ENCODE measurements at regions not wholly inside any gene's neighbourhood (a gene's known extent, or its start where the extent isn't known, plus 50 kb on each side); places are given as distances from the start of the nearest gene placed in this dataset.

DNA sequence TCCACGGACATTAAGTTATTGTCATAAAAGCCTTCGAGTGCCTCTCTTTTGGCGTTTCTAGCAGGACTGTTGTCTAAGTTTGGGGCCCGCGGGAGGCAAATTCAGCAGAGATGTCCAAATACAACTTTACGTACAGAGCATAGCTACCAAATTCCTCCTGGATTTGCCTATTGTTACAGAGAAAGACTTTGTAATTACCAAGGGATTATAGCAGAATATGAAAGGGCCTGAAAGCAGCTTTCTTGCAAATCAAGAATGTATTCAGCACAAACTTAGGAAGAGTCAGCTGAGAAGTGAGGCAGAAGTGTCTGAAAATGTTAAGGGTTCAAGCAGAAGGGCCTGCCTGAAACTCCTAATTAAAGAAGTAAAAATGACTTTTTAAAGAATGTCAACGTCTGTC lies 1053.5 kb upstream of the TENM3 start:
- DNase-seq (ENCODE audit: low spot score) = no peak

DNA sequence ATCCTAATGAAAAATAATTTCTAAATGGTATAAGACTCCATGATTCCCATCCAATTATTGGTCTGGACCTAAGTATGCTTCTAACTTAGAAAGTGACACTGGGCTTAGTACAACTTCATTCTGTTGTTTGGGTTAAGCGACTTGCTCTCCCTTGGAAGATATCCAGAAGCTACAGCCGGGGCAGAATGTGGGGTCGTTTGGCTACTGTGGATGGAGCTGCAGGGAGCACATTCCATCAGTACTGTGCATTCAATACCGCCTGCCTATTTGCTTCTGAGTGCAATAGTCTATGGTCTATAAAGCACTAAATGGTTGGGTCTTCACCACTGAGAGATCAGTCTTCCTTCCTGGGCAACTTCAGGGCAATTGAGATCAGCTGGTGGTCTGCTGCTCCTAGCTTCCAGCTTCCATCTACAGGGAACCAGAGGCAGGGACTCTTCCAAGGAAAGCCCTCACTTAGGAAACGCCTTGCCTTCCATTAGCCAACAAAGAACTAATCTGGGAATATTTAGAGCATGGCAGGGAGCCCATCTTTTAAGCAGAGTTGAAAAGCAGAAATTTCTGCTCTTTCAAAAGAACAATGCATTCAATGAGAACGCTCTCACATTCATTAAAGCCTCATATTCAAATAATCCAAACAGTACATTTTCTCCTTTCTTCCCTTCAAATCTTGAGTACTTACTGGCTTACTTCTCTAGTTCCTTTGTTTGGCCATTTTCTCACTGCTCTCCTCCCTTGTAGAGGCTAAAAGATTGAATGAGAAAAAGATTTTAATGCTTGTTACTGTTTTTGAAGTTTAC lies 1049.9 kb upstream of the TENM3 start:
- DNase-seq (ENCODE audit: low spot score) = no peak

DNA sequence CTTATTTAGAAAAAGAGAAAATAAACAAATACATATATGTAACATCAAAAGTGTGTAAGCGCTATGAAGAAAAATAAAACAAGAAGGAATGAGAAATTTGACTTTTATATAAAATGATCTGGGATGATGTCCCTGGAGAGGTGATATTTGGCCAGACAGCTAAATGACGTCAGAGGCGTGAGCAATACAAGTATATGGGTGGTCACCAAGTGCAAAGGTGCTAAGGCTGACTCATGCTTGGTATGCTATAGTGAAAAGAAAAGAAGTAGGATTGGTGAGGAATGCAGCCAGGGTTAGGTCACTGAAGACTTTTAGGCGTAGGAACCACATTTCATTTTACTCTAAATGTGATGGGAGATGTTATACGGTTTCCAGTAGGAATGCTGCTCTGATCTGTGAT lies 1049.1 kb upstream of the TENM3 start:
- DNase-seq (ENCODE audit: low spot score) = no peak

DNA sequence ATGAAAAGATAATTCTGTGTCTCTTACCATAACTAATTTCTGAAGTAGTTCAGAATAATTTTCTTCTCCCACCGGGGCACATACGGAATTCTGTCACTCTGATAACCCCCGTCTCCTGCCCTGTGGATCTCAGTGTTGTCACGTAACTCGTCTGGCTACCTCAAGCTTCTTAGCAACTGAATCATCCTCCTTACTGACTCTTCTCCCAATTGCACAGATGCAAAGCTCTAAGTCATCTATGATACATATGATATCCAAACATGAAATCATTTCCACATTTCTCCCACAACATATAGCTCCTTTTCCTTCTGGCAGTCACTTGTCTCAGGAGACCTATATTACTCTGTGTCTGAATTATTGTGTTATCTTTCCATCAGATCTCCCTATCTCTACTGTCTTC lies 1043.1 kb upstream of the TENM3 start:
- no peak for DNase-seq (ENCODE audit: low spot score)

DNA sequence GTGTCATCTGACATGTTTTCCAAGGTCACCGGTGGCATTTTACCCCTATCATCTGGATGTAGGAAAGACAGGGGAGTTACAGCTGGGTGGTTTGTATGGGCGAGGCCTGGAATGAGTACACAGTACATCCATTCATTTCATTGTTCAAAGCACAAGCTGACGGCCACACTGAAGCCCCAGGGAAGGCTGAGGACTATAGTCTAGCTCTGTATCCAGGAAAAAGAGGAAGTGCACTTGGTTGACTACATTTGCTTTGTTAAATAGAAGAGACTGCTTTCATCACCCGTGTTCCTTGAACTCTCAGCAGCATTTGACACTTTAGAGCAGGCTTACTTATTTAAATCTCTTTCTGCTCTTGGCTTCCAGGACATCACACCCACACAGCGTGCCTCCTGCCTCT lies 1041.0 kb upstream of the TENM3 start:
- no peak for DNase-seq (ENCODE audit: low spot score)

DNA sequence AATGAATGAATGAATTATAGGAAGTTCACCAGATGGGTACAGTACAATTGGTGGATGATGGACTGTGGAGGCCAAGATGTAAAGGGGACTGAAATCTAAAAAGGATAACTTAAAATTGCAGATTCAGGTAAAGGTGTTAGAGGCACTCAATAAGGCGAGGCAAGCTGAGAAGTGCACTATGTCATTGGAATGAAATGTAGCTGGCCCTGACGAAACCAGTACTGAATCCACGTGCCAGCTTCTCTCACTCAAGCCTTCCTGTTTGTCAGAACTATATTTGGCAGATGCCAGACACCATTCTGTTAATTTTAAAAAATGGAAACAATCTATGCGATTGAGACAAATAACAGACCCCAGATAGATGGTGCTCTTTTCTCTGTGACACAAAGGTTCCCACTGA lies 1039.1 kb upstream of the TENM3 start:
- no peak for DNase-seq (ENCODE audit: low spot score)

DNA sequence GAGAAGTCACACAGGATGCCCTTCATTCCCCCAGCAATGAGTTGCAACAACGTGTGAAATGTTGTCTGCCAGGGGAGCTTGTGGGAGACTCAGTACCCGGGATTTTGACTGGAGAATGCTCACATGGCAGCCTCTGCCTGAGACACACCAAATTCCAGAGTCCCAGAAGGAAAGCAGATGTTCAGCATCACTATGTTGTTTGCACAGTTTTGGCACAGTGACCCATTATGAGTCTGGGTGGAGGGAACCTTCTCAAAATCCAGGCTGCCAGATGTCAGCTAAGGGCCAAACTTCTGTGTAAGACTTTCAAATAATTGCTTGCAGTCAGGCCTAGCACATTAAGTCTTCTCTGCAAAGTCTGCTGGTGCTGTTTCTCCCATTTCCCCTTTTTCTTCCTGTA lies 1029.7 kb upstream of the TENM3 start:
- no peak for DNase-seq (ENCODE audit: low spot score)

DNA sequence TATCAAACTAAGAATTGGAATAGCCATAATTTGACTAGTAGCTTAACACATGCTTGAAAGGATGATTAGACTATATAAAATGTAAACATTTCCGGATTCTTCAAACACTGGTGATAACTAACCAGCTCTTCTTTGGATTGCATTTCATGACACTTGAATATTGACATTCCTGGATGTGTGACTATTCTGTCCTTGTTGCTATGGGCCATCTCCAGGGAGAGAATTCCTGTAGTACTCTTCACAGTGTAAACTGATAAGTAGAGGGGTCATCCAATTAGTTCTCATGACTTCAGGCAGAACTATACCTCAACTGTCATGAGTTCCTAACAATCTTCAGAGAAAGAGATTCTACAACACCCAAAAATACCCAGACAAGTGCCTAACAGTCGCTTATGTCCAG lies 1026.7 kb upstream of the TENM3 start:
- DNase-seq (ENCODE audit: low spot score) = no peak

DNA sequence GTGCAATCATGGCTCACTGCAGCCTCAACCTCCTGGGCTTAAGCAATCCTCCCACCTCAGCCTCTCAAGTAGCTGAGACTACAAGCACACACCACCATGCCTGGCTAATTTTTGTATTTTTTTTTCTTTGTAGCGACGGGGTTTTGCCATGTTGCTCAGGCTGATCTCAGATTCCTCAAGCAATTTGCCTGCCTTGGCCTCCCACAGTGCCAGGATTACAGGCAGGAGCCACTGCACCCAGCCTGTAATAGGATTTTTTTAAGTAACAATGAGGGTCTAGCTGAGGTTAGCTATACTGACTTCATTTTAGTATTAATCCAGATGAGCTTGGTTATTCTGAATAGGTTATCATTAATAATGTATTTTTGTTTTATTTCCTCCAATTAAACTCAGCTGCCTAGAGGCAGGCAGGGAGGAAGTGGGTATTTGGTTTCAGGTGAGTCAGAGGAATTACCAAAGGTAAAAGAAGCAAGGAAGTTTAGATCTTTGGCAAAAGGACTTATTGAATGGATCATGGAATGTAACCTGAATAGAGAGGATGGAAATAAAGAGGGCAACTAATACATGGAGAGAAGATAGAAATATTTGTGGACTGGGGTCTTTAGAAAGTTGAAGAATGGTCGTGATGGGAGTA lies 1023.3 kb upstream of the TENM3 start:
- no peak for DNase-seq (ENCODE audit: low spot score)

DNA sequence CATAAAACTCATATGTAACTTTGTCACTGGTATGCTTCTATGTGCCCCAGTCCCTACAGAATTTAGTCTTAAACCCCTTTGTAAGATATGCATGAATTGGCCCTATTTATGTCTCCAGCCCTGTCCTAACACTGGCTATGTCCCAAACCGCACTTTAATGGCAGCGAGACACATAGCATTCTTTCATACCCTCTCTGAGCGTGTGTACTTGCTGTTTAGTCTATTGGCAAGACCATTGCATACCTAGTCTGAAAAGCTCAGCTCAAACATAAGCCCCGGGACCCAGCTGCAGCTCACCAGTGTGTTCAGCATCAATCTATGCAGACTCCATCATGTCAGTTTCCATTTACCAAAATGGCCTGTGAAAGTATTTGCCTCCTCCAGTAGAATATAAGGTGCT lies 1018.4 kb upstream of the TENM3 start:
- no peak for DNase-seq (ENCODE audit: low spot score)

DNA sequence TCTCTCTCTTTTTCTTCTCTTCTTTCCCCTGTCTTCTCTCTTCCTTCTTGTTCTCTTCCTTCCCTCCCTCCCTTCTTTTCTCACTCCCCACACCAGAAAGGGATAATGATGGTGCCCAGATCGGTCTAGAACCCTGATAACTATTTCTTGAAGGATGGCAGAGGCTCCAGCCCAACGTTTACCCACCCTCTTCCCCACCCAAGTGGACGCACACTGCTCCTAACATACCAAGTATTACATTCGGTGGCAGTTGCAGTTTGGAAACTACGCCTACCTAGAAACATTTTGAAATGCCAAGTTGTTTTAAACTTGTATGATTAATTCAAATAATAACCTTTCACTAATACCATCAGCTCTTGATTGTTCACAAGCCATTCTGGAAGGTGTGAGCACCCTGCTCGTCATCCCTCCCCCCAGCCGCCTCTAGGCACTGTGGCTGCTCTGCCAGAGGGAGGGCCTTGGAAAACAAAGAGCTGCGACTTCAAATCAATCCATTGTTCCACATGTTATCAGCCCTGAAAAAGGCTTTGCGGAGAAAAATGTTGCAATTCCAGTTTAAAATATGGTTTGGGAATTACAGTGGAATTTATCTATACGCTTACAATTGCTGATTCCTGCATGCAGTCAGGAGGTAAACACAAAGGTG lies 1017.5 kb upstream of the TENM3 start:
- DNase-seq (ENCODE audit: low spot score) = peak; percentile 8

DNA sequence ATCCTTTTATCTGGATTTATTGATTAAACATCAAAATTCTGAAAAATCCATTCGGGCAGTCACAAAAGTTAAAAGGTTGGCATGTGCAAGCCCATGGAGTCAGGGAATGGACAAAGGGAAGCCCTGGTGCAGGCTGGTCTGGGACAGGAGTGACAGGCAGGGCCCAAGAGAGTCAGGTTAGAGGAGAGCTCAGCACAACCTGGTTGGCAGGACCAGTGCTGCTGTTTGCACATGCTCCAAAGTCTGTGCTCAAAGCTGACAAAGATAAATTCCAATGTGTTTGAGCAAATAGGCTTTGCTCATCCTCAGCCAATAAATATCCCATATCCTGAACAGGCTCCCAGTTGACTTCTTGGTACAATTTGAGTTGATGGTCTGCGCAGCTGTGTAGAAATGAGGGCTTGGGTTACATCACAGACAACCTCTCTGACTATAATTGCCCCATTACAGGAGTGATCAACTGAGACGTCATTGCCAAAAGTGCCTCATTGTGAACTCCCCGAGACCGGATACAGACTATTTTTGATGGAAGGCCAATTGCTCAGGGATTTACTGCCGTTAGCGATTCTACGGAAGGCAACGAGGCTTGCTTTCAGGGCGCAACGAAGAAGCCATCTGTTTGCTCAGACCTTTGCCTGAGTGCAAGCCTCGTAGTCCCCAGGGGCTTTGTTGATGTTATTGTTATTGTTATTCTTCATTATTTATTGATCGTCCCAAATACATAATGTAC lies 1008.1 kb upstream of the TENM3 start:
- DNase-seq (ENCODE audit: low spot score) = no peak

DNA sequence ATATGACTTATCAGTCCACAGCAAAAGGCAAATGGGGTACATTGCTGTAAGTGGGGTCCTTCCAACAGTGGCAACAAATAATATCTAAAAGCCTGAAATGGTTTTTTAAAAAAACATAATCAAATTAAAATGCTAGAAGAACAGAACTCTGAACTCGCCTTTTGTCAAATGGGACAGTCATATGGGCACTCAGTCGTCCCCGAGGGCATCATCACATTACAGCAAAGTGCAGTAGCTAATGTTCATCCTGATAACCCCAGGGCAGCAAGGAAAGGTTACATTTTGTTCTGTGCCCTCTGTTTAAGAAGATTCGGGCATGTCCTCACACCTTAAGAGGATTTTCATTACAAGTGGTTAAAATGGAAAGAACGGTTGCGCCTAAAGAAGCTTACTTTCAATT lies 997.9 kb upstream of the TENM3 start:
- no peak for DNase-seq (ENCODE audit: low spot score)

DNA sequence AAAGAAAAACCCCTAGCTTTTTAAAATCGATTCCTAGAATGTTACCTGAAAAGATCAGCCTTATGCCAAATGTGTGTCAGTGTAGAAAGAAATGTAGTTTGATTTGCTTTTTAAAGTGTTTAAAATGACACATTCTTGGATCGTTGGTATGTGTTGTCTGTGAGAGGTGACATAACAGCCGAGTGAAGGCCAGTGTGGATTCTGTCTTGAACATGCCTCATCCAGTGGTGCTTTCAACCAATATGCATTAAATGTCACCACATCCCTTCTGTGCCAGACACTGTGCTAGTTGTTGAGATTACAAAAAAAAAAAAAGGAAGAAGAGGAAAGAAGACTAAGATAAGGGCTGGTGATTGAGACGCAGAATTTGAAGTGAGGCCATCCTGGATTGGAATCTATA lies 994.2 kb upstream of the TENM3 start:
- no peak for DNase-seq (ENCODE audit: low spot score)

DNA sequence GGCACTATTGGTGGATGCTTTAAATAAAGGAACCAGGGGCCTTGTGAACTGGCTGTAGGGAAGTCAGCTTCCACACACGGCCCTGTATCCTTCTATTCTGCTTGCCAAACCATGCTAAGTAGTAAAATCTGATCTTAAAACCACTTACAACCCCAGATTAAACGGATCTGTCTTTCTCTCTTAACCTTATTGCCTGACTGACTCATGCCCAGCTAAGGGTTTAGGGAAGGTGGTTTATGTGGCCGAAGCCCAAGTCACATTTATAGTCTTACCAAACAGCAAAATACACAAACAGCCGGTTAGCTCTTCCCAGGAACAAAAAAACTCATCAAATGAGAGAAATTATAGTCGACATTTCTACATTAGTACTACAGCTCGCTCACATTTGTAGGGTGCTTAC lies 988.4 kb upstream of the TENM3 start:
- no peak for DNase-seq (ENCODE audit: low spot score)

DNA sequence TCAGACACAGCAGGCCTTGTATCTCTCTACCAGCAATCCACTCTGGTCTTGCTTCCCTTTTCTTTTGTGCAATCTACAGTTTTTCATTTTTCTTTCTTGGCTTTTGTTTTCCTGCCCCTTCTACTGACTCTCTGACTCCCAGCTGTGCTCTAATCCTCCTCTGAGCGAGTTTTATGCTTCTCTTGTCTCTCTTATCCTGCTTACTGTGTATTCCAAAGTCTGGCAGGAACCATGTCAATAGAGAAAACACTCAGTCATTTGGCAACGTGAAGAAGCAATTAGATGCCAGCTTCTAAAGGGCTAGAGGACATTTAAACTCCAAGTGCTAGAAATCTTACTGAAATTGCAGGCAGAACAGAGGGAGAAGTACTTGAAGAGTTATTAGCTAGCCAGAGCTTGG lies 984.6 kb upstream of the TENM3 start:
- DNase-seq (ENCODE audit: low spot score) = no peak

DNA sequence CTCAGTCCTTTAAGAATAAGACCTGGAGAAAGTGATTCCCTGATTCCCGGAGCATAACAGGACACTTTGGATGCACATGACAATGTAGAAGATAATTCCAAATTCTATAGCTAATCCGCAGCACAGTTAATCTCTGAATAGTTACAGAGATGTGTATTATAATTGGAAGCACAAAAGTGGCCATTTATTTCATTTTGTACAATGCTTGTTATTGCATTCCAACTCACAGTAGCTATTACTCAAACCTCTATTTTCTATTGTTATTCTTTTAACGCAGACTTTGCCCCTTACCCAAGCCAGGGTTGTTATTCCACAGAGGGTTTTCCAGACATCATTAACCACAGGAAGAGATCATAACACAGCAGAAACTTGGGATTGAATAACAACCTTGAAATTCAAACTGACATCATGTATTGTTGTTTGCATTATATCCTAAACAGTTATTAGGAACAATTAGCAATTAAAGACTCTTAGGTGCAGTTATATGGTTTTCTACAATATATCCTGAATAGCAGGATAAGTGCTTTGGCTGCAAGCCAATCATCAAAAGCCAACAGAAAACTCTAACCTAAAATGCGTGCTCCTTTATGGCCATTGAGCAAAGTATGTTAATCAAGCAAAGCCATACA lies 984.0 kb upstream of the TENM3 start:
- no peak for DNase-seq (ENCODE audit: low spot score)

DNA sequence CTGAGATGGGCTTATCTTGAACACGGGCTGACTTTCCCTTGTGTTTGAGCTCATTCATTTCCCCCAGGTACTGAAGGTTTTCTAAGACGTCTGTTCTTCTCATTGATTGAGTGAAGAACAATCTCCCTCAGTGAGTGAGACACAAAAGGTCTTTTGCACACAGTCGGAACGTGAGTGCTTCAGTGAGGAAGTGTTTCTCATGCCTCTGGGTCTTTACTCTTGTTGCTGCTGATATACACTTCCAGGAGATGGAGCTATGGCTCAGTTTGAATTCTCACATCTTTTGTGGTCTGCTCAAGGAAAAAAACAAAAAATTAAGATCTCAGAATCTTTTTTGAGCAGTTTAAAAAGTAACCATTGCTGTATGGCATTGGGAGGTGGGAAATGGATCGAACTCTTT lies 981.9 kb upstream of the TENM3 start:
- no peak for DNase-seq (ENCODE audit: low spot score)

DNA sequence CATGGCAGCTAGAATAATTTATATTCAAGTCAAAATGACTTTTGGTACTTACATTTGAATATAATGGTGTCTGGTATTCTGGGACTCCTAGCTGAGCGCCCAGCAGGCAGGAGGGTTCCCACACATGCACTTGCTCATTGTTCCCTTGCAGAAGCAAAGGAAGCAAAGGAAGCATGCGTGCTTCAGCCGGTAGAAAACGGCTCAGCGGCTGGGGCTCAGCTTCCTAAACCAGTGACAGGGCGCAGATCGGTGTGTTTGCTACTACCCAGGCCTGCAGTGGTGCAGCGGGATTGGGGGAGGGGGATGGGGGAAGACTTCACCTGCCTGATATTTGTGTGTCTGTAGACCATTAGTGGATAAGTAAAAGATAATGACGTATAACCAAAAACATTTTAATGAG lies 978.3 kb upstream of the TENM3 start:
- DNase-seq (ENCODE audit: low spot score) = no peak

DNA sequence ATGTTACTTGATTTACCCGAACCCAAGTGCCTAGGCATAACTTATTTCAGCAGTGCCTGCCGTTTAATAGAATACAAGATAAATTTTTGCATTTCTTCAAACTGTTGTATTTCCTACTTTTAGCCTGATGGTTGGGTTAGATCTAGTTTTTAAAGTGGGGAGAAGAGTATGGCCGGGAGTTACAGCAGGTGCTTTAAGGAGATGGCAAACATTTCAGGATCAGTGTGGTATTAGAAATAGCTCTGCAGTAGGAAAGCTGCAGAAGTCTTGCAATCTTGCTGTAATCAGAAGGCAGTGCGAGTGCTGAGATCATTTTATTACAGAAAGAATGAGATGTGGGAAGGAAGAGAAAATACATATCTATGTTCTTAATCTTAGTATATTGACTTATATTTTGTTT lies 977.8 kb upstream of the TENM3 start:
- DNase-seq (ENCODE audit: low spot score) = no peak

DNA sequence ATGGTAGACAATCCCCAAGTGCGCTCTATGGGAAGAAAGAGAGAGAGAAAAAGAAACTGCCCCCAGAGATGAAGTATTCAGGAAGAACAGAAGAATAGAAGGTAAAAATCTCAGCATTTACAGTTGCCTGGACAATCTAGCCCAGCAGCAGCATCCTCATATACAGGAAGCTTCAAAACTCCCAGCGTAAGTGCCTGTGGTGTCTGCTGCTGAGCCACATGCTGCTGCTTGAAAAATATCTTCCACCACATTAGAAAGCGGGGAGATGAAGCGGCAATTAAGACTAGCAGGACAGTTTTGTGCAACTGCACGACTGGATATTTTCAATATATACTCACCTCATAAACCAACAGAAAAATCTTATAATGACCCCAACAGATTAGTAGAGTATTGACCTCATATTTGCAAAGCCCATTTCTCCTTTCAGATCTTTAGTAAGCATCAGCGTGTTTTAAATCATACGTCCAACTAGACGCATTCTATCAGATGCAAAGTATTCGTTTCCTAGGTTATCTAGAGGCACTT lies 972.0 kb upstream of the TENM3 start:
- no peak for DNase-seq (ENCODE audit: low spot score)

DNA sequence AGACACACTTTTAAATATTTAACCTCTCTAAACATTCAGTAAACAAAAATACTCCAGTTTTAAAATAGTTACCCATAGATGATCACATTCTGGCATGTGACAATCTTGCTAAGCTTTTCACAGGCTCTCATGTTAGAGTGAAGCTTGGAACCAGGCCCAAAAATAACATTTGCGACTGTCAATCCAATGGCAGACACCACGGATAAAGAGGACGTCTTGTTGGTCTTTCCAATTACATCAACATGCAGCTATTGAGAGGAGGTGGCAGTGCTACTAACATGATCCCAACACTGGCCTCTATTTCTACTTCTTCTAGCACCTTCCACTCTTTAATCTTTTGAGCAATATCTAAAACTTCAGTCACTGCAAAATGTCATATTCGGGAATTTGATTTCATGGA lies 970.8 kb upstream of the TENM3 start:
- DNase-seq (ENCODE audit: low spot score) = no peak

Measured in globus pallidus (tissue), 1 donor.